ENCODE measurements at regions not wholly inside any gene's neighbourhood (a gene's known extent, or its start where the extent isn't known, plus 50 kb on each side); places are given as distances from the start of the nearest gene placed in this dataset.

GRCh38 chr5:120372899-120373298 lies 91.2 kb upstream of the PRR16 start:
- ATAC-seq, result peak; percentile 60
- Histone ChIP-seq H3K36me3 (no peaks in the 10 kb centered on the region), H3K27ac (no peak overlapping the region), H3K9me3 (peaks cover 0 to 1% (median 0%) of the 10 kb centered on the region in 3 donors), H3K4me3 (no peak overlapping the region), H3K27me3 (no peaks in the 10 kb centered on the region), H3K4me1 (no peaks in the 10 kb centered on the region)
- 37 to 39% methylated on average over 3 of the region's 3 CpGs for WGBS, 2 donors (ENCODE audit: low coverage in 1 of 2)
- TF ChIP-seq POLR2A (IDR thresholded peaks at IDR 0.05) (no peak), EP300 (IDR thresholded peaks at IDR 0.05) (no peak)
- TF ChIP-seq, protein P1, sequence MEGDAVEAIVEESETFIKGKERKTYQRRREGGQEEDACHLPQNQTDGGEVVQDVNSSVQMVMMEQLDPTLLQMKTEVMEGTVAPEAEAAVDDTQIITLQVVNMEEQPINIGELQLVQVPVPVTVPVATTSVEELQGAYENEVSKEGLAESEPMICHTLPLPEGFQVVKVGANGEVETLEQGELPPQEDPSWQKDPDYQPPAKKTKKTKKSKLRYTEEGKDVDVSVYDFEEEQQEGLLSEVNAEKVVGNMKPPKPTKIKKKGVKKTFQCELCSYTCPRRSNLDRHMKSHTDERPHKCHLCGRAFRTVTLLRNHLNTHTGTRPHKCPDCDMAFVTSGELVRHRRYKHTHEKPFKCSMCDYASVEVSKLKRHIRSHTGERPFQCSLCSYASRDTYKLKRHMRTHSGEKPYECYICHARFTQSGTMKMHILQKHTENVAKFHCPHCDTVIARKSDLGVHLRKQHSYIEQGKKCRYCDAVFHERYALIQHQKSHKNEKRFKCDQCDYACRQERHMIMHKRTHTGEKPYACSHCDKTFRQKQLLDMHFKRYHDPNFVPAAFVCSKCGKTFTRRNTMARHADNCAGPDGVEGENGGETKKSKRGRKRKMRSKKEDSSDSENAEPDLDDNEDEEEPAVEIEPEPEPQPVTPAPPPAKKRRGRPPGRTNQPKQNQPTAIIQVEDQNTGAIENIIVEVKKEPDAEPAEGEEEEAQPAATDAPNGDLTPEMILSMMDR (IDR thresholded peaks at IDR 0.05), result no peak

DNA sequence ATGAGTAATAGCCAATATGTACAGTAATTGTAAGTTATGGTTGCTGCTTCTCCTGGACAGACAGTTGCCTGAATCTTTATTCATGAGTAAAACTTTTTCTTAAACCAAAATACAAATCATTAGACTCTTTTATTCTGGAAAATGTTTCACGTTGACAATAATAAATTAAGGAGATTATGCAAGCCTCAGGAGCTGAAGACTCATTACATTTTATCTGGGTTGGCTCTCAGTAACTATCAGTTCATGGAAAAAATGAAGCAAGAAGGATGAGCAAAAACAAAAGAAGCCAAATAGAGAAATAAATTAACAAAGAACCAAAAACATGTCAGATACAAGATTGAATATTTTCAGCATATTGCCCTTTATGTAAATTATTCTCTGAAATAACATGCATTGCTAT lies 88.9 kb upstream of the PRR16 start:
- Histone ChIP-seq H3K27ac (no peak overlapping the region), H3K4me3 (no peak overlapping the region), H3K27me3 (no peaks in the 10 kb centered on the region), H3K9me3 (peaks cover 0 to 11% (median 0%) of the 10 kb centered on the region in 3 donors), H3K36me3 (no peaks in the 10 kb centered on the region), H3K4me1 (no peaks in the 10 kb centered on the region)
- ATAC-seq, result no peak
- 17 to 38% methylated on average over 1 of the region's 1 CpG for WGBS, 2 donors (ENCODE audit: low coverage in 1 of 2)
- peak; percentile 12 for TF ChIP-seq POLR2AphosphoS5 (IDR thresholded peaks at IDR 0.05)
- no peak for TF ChIP-seq EP300 (IDR thresholded peaks at IDR 0.05)
- TF ChIP-seq POLR2A (IDR thresholded peaks at IDR 0.05), result no peak

DNA sequence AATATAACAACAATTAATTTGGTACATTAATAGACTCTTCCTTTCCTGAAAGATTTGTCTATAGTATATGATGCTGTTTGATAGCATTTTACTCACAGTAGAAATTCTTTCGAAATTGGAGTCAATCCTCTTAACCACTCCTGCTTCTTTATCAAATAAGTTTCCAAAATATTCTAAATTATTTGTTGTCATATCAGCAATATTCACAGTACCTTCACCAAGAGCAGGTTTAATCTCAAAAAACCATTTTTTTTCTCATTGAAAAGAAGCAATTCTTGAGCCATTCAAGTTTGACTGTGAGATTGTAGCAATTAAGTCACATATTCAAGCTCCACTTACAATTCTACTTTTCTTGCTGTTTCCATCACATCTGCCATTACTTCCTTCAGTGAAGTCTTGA lies 83.5 kb upstream of the PRR16 start:
- Histone ChIP-seq H3K36me3 (no peaks in the 10 kb centered on the region), H3K27me3 (no peaks in the 10 kb centered on the region), H3K27ac (no peak overlapping the region), H3K9me3 (peaks cover 0 to 11% (median 0%) of the 10 kb centered on the region in 3 donors), H3K4me1 (no peaks in the 10 kb centered on the region), H3K4me3 (no peak overlapping the region)
- 53 to 86% methylated on average over 1 of the region's 1 CpG for WGBS, 2 donors (ENCODE audit: low coverage in 1 of 2)
- TF ChIP-seq EP300 (IDR thresholded peaks at IDR 0.05), result no peak
- TF ChIP-seq POLR2A (IDR thresholded peaks at IDR 0.05), result no peak
- TF ChIP-seq POLR2AphosphoS5 (IDR thresholded peaks at IDR 0.05), result no peak
- TF ChIP-seq, protein P1 (IDR thresholded peaks at IDR 0.05), result no peak
- no peak for ATAC-seq

DNA sequence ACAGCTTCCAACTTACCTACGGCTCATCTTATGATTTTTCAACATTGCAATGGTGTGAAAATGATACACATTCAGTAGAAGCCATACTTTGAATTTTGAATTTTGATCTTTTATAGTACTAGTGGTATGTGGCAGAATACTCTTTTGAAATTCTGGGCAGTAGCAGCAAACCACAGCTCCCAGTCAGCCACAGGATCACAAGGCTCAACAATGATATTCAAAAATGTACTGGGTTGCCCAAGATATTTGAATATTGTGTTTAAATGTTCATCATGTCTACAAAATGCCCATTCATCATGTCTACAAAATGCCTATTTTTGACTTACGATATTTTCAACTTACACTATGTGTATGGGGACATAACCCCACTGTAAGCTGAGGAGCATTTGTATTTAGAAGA lies 81.3 kb upstream of the PRR16 start:
- Histone ChIP-seq H3K27me3 (no peaks in the 10 kb centered on the region), H3K27ac (no peak overlapping the region), H3K4me1 (peaks cover 0 to 1% (median 0%) of the 10 kb centered on the region in 3 donors), H3K9me3 (peaks cover 0 to 10% (median 0%) of the 10 kb centered on the region in 3 donors), H3K36me3 (no peaks in the 10 kb centered on the region), H3K4me3 (no peak overlapping the region)
- WGBS, 2 donors (ENCODE audit: low coverage in 1 of 2), result 89 to 93% methylated on average over 2 of the region's 2 CpGs
- ATAC-seq, result no peak
- TF ChIP-seq EP300 (IDR thresholded peaks at IDR 0.05), result no peak
- TF ChIP-seq, protein P1 (IDR thresholded peaks at IDR 0.05), result no peak

GRCh38 chr5:120386981-120387380 lies 77.1 kb upstream of the PRR16 start:
- no peak overlapping the region for H3K4me3 ChIP-seq
- TF ChIP-seq POLR2A (IDR thresholded peaks at IDR 0.05) (no peak), EP300 (IDR thresholded peaks at IDR 0.05) (no peak), POLR2AphosphoS5 (IDR thresholded peaks at IDR 0.05) (no peak)
- TF ChIP-seq, protein P1 (IDR thresholded peaks at IDR 0.05), result no peak
- H3K27me3 ChIP-seq, result no peaks in the 10 kb centered on the region
- no peak for ATAC-seq
- no peaks in the 10 kb centered on the region for H3K9me3 ChIP-seq
- peaks cover 0 to 14% (median 5%) of the 10 kb centered on the region in 3 donors for H3K4me1 ChIP-seq
- H3K36me3 ChIP-seq, result no peaks in the 10 kb centered on the region
- peak overlapping the region in 2 of 4 donors; percentile 33 to 58 for H3K27ac ChIP-seq
